ENCODE measurements at regions not wholly inside any gene's neighbourhood (a gene's known extent, or its start where the extent isn't known, plus 50 kb on each side); places are given as distances from the start of the nearest gene placed in this dataset.
"Not testable (repeated sequence)": the region's sequence is repeated elsewhere in the genome, so short reads cannot be mapped to it uniquely, and the experiment has no call there.

GRCh38 chr21:28299946-28300345 lies 692.7 kb downstream of the LTN1 start:
- H3K27ac ChIP-seq: no peak overlapping the region
- CTCF ChIA-PET: no interaction called here
- POLR2A ChIA-PET (ENCODE audit: low non-redundant PET): no interaction called here
- TF ChIP-seq CTCF (conservative IDR thresholded peaks at IDR 0.05; ENCODE audit: low read depth): no peak
- DNase-seq (ENCODE audit: low spot score): no peak

GRCh38 chr21:28298251-28298672 lies 694.4 kb downstream of the LTN1 start:
- H3K27ac ChIP-seq: no peak overlapping the region
- POLR2A ChIA-PET (ENCODE audit: low non-redundant PET): no interaction called here
- DNase-seq (ENCODE audit: low spot score): no peak
- CTCF ChIA-PET: no interaction called here
- no peak for TF ChIP-seq CTCF (conservative IDR thresholded peaks at IDR 0.05; ENCODE audit: low read depth)

DNA sequence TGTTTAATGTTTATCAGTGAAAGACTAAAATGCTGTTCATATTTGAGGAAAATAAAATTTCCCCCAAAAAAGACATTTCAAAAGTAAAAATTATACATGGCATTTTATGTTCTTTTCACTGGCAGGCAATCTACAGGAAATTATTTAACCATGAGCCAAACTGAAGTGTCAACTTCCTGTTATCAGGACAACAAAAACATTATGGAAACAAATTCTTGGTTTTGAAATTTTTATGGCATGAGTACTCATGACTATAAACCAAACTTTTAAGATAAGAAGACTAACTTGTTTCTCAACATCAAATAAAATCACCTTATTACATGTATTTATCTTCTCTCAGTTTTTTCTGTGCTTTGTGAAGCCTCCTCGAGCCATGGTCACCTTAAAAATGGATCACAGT lies 698.6 kb downstream of the LTN1 start:
- peak; percentile 2 for DNase-seq (ENCODE audit: low spot score)
- no peak for TF ChIP-seq CTCF (conservative IDR thresholded peaks at IDR 0.05; ENCODE audit: low read depth)
- CTCF ChIA-PET: no interaction called here
- no peak overlapping the region for H3K27ac ChIP-seq
- POLR2A ChIA-PET (ENCODE audit: low non-redundant PET): no interaction called here

GRCh38 chr21:28283641-28284490 lies 708.8 kb downstream of the LTN1 start:
- POLR2A ChIA-PET (ENCODE audit: low non-redundant PET): no interaction called here
- TF ChIP-seq CTCF (conservative IDR thresholded peaks at IDR 0.05; ENCODE audit: low read depth): no peak
- no peak overlapping the region for H3K27ac ChIP-seq
- DNase-seq (ENCODE audit: low spot score): no peak
- CTCF ChIA-PET: no interaction called here

DNA sequence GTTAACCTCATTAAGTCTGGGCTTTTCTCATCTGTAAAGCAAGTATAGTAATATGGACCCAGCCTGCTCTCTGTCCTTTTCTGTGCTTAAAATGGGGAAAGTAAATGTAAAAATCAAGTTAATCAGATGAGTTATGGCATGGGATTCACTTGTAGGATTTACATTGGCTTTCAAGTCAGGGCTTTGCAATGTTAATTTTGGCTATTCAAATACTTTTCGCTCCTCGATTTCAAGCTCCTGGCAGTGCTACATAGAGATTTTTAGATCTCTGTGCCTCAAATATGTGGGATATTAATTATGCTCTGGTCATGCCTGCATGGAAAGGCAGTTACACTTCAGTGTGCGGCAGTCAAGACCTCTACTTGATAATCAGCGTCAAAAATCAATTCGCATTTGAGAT lies 709.8 kb downstream of the LTN1 start:
- POLR2A ChIA-PET (ENCODE audit: low non-redundant PET): no interaction called here
- no peak for DNase-seq (ENCODE audit: low spot score)
- TF ChIP-seq CTCF (conservative IDR thresholded peaks at IDR 0.05; ENCODE audit: low read depth): no peak
- CTCF ChIA-PET: no interaction called here
- H3K27ac ChIP-seq: no peak overlapping the region

GRCh38 chr21:28281357-28281756 lies 711.3 kb downstream of the LTN1 start:
- DNase-seq (ENCODE audit: low spot score); H3K27ac ChIP-seq; POLR2A ChIA-PET (ENCODE audit: low non-redundant PET): not testable (repeated sequence)
- CTCF ChIA-PET: interaction anchor here (0.6 to 0.7 kb wide), 2 partner anchors 234 to 694 kb away, joined by 4 to 5 read pairs; no protein-coding TSS in a partner anchor

DNA sequence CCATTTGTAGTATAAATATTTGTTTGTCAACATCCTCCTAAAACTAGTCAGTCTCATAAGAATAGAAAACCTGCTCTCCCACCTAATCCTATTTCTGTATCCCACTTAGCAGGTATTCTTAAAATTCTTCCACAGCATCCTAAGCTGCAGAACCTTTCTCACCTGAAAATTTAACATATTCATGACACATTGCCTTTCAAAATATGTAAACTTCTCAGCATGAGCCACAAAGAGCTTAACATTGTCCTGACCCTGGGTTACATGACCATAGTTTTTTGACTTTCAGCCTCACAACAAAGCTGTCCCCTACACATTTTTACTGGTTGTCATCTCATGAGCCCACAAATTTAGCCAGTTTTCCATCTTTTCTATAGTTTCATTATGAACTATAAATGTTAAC lies 712.1 kb downstream of the LTN1 start:
- POLR2A ChIA-PET (ENCODE audit: low non-redundant PET): no interaction called here
- CTCF ChIA-PET: interaction anchor here (0.6 kb wide), 1 partner anchor 235 kb away, joined by 4 read pairs; no protein-coding TSS in a partner anchor
- DNase-seq (ENCODE audit: low spot score): no peak
- no peak overlapping the region for H3K27ac ChIP-seq
- TF ChIP-seq CTCF (conservative IDR thresholded peaks at IDR 0.05; ENCODE audit: low read depth): no peak

All from RWPE1 (cell line).